NCI-H2196 treated with DMSO at 0.1 percent for 48 hours (cell line): ENCODE measurements at regions not wholly inside any gene's neighbourhood (a gene's known extent, or its start where the extent isn't known, plus 50 kb on each side); places are given as distances from the start of the nearest gene placed in this dataset.
"Not testable (repeated sequence)": the region's sequence is repeated elsewhere in the genome, so short reads cannot be mapped to it uniquely, and the experiment has no call there.

Experiments
- DNase-seq: peaks from one replicate; lab custom pipeline; 2025; ENCODE audit not compliant: unreplicated experiment; lab: John Stamatoyannopoulos, UW

DNA sequence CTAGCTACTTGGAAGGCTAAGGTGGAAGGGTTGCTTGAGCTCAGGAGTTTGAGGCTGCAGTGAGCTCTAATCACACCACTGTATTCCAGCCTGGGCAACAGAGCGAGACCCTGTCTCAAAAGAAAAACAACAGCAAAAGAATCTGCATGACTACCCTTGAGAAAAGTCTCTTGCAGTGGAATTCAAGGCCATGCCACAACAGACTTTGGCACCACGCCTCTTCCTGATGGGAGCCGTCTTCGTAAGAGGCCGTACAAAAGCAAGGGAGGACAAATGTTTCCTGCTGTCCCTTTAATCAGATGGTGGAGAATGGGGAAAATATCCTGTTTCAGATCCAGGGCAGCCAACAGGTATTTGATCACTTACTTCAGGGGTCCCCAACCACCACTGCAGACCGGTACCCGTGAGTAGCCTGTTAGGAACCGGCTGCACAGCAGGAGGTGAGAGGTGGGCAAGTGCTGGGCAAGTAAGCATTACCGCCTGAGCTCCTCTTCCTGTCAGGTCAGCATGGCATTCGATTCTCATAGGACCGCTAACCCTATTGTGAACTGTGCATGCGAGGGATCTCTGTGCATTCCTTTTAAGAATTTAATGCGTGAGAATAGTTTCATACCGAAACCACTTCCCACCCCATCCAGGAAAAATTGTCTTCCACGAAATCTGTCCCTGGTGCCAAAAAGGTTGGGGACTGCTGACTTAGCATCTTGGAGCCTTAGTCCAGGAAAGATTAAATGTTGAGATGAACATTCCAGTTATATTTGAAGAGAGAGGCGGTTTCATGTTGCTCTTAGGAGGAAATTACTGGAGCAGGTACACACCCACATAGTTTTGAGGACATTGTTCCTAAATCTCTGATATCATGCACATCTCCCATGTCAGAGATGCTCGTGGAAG, 94.4 kb upstream of the XPO1 start:
- no peak for DNase-seq

- no peak for DNase-seq
Observed at GRCh38 chr2:61631321-61631720, 93.2 kb upstream of the XPO1 start.

- DNase-seq = no peak
Observed at GRCh38 chr2:61626827-61627226, 88.7 kb upstream of the XPO1 start.

DNA sequence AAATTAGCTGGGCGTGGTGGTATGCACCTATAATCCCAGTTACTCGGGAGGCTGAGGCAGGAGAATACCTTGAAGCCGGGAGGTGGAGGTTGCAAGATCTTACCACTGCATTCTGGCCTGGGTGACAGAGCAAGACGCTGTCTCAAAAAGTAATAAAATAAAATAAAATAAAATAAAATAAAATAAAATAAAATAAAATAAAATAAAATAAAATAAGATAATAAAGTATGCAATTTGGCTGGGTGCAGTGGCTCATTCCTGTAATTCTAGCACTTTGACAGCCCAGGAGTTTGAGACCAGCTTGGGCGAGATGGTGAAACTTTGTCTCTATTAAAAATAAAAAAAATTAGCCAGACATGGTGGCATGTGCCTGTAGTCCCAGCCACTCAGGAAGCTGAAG, 85.6 kb upstream of the XPO1 start:
- no peak for DNase-seq

DNA sequence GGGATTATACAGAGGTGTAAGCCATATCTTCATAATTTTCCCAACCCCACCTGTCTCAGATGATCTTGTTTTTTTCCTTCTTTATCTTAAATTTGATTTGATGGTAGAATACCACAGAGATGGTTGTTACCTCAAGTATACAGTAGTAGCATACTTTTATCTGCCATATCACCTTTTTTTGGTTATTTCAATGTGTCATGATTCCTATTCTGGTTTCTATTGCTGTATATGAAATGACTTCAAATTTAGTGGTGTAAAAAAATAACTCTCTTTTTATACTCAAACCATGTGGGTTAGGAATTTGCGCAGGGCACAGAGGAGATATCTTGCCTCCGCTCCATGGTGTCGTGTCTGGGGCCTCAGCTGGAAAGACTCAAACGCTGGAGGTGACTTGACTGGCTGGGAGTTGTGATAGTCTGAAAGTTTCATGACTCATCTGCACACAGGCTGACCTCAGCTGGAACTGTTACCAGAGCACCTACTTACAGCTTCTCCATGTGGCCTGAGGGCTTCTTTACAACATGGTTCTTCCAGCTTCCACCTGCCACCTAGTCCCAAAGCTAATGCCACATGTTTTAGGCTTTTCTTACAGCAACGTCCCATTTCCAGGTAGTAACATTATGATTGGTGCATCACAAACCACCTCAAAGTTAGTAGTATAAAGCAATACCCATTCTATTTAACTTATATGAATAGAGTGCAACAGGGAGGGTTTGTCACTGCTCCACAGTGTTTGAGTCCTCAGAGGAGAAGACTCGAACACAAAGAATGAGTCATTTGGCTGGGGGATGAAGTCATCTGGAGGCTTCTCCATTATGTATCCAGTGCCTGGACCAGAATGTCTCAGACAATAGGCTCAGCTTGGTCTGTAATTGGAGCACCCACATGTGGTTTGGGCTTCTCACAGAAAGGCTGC, 82.3 kb upstream of the XPO1 start:
- peak; percentile 20 for DNase-seq

DNA sequence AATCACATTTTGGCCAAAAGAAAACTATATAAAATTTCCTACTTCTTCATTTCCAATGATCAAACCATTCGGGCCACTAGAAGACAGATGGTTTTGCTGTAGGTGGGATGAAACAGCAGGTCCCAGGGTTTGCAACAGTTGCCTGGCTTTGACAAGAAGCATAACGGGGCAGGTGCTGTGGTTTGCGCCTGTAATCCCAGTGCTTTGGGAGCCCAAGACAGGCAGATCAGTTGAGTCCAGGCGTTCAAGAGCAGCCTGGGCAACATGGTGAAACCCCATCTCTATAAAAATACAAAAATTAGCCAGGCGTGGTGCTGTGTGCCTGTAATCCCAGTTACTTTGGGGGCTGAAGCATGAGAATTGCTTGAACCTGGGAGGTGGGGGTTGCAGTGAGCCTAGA, 81.4 kb upstream of the XPO1 start:
- no peak for DNase-seq

DNA sequence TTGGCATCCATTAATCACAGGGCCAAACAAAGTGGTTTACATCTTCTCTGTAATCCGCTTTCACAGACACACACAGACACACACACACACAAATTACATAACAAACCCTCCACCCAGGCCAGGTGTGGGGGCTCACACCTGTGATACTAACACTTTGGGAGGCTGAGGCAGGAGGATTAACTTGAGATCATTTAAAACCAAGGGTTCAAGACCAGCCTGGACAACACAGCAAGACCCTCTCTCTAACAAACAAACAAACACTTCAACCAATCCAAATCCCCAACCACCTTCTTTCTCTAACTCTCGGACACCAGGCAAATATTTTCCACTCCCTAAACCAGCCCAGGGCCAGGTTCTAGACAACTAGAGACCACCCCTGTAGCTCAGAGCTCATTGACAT, 79.5 kb upstream of the XPO1 start:
- DNase-seq = no peak

DNA sequence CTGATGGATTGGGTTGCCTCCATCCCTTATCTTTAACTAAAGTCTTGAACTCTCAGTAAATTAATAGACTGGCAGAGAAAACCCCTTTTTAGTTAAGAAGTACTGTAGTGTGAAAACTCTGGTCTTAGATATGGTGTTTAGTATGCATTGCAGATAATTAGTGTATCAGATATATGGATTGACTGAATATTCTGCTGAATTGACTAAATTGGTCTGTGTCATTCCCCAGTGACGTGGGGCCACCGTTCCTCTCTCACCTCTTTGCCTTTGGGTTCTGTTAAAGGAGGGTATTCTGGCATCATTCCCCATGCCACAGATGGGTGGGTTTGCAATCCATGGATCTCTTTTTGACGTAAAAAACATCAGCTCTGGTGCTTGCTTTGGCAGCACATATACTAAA, 67.1 kb upstream of the XPO1 start:
- no peak for DNase-seq

- DNase-seq = no peak
Observed at GRCh38 chr2:61604433-61604832, 66.3 kb upstream of the XPO1 start.

- DNase-seq = not testable (repeated sequence)
Observed at GRCh38 chr2:61598515-61599156, 60.5 kb upstream of the XPO1 start.

DNA sequence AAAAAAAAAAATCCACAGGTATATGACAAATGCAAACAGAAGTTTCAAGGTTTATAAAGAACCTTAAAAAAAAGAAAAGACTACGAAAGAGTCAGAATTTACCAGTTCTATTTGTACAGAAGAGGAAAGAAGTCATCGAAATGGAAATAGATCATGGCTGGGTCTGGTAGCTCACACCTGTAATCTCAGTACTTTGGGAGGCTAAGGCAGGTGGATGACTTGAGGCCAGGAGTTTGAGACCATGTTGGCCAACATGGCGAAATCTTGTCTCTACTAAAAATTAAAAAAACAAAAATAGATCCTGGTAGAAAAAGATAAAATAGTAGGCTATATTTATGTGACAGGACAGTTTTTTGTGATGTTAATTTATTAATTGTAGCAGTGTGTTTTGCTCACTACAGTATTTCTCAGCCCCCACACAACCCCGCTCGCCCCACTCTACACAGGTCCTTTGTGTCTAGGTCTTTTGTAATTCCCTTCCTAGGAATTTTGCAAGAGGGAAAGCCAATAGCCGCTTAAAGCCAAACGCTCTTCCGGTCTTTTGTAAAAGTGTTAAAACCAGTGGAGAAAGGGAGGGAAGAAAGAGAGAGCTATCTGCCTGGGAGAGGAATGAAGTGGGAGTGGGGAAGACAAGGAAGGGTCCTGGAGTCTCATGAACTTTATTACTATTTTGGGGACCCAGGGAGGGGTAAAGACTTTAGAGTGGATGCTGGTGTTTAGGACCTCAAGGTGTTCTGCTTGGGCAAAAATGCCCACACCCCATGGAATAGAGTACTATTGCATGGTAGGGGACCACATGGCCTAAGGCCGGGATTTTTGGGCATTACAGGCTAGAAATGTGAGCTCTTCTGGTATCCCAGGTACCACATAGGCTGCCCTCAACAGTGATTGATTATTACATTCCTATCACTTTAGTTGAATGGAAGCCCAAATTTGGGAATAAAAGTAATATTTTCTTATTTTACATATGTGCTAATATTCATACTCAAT, 59.4 kb upstream of the XPO1 start:
- no peak for DNase-seq

DNA sequence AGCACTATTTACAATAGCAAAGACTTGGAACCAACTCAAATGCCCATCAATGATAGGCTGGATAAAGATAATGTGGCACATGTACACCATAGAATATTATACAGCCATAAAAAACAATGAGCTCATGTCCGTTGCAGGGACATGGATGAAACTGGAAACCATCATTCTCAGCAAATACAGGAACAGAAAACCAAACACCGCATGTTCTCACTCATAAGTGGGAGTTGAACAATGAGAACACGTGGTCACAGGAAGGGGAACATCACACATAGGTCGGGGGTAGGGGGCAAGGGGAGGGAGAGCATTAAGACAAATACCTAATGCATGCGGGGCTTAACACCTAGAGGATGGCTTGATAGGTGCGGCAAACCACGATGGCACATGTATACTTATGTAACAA, 56.0 kb upstream of the XPO1 start:
- not testable (repeated sequence) for DNase-seq

- not testable (repeated sequence) for DNase-seq
Observed at GRCh38 chr2:61593648-61594047, 55.5 kb upstream of the XPO1 start.

DNA sequence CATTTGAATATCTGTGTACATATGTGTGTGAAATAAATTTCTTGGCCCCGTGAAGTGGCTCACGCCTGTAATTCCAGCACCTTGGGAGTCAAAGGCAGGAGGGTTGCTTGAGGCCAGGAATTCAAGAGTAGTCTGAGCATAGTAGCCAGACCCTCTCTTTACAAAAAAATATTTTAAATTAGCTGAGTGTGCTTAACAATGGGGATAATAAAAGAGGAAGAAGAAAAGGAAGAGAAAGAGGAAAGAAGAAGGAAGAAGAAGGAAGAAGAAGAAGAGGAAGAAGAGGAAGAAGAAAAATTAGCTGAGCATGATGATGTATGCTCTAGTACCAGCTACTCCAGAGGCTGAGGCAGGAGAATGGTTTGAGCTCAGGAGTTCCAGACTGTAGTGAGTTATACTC, 52.1 kb upstream of the XPO1 start:
- DNase-seq = no peak

- no peak for DNase-seq
Observed at GRCh38 chr2:61588566-61588965, 50.4 kb upstream of the XPO1 start.
